Natural killer cell treated with Interleukin-12 subunit alpha and Interleukin-12 subunit beta and Interleukin-15 and Interleukin-18, amount 100 ng/mL, for 72 hours (primary cell): ENCODE measurements at regions not wholly inside any gene's neighbourhood (a gene's known extent, or its start where the extent isn't known, plus 50 kb on each side); places are given as distances from the start of the nearest gene placed in this dataset.

Experiments used
- ATAC-seq, 2 donors: fragments of 150-1000 bp; cut with Tn5 transposase in 1 of 2; sonication (Bioruptor Pico), chemical (Tn5 transposase) in 1 of 2; 2 replicates each; pipeline ENCODE4 v1.10.0; 2021
- DNase-seq: peaks from one replicate; pipeline ENCODE4 v3.0.0; 2022; ENCODE audit warnings: low spot score
- H3K27ac Mint-ChIP-seq, 2 donors: 1 replicate in 1 of 2; 2 replicates in 1 of 2; pipeline ENCODE4 v1.8.0; 2022; ENCODE audit warnings: mixed read lengths in 2 of 2, mild to moderate bottlenecking in 1 of 2, moderate library complexity in 1 of 2
- H3K27me3 Mint-ChIP-seq, 2 donors: 1 replicate in 1 of 2; 2 replicates in 1 of 2; pipeline ENCODE4 v1.8.0; 2022; ENCODE audit warnings: mixed read lengths in 2 of 2
- H3K36me3 Mint-ChIP-seq: one replicate; pipeline ENCODE4 v1.8.0; 2022; ENCODE audit warnings: mixed read lengths
- H3K4me1 Mint-ChIP-seq, 2 donors: 1 replicate in 1 of 2; 2 replicates in 1 of 2; pipeline ENCODE4 v1.8.0; 2022; ENCODE audit warnings: low read depth in 2 of 2, mixed read lengths in 2 of 2, mild to moderate bottlenecking in 1 of 2
- H3K4me3 Mint-ChIP-seq: one replicate; pipeline ENCODE4 v1.8.0; 2022; ENCODE audit warnings: mixed read lengths
- H3K9me3 Mint-ChIP-seq: 2 replicates; pipeline ENCODE4 v1.8.0; 2022; ENCODE audit warnings: mixed read lengths

DNA sequence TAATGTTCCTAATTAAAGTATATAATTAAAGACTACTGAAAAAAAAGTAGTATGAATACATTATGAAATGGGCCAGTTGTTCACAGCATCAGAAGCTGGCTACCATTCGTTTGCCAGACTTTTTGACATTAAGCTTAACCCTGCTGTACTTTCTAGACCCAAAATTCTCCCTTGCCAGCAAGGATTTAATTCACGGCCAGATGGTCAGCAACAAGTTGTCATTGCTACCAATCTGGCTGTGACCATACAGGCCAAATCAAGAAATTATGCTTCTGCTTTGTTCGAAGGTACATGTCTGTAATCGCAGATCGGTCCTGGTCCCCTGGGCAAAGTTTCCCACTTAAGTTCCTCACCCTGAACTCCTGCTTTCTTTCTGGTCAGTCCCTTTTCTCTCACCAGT, 217.7 kb upstream of the ATXN7L3B start:
- Mint-ChIP-seq H3K27me3 (no peaks in the 10 kb centered on the region), H3K36me3 (no peaks in the 10 kb centered on the region), H3K4me3 (no peak overlapping the region), H3K4me1 (no peaks in the 10 kb centered on the region), H3K9me3 (no peaks in the 10 kb centered on the region), H3K27ac (no peak overlapping the region)
- no peak for ATAC-seq
- DNase-seq: no peak

DNA sequence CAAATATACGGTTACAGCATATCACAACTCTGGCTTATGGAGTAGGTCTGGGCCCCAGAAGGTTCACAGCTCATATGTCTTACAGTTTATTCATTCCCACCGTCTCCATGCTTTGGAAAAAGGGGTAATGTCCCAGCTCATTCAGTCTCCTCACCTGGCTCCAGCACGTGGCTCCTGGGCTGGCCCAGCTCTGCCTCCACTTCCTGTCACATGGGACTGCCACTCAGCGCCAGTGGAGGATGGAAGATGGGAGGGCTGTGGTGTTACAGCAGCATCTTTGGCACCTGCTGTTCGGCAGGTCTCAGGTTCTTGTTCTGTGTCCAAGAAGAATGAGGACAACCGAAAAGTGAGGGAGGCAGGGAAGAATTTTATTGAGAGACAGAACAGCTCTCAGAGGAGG, 216.3 kb upstream of the ATXN7L3B start:
- Mint-ChIP-seq H3K9me3 (no peaks in the 10 kb centered on the region), H3K4me1 (no peaks in the 10 kb centered on the region), H3K27ac (no peak overlapping the region), H3K27me3 (peaks cover 0 to 2% of the 10 kb centered on the region in 2 donors), H3K4me3 (no peak overlapping the region), H3K36me3 (no peaks in the 10 kb centered on the region)
- no peak for DNase-seq
- no peak for ATAC-seq

DNA sequence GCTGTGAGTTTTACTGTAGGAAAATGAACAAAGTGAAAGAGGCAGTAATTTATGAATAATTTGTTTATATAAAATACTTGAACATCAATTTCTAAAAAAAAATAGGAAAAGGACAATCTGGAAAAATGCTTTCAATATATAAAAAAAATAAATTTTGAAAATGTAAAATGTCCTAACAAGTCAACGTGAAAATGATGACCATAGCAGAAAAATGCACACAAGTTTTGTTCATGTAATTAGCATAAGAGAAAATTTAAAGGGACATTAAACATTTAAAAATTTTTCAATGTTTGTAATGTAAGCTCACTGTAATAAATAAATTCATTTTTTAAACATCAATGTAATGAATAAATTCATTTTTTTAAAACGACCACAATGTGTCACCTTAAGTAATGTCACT, 214.8 kb upstream of the ATXN7L3B start:
- H3K4me3 Mint-ChIP-seq: no peak overlapping the region
- H3K27me3 Mint-ChIP-seq: peaks cover 0 to 2% of the 10 kb centered on the region in 2 donors
- ATAC-seq (no peak), DNase-seq (no peak)
- H3K4me1 Mint-ChIP-seq: no peaks in the 10 kb centered on the region
- no peaks in the 10 kb centered on the region for H3K9me3 Mint-ChIP-seq
- H3K27ac Mint-ChIP-seq: no peak overlapping the region
- no peaks in the 10 kb centered on the region for H3K36me3 Mint-ChIP-seq

DNA sequence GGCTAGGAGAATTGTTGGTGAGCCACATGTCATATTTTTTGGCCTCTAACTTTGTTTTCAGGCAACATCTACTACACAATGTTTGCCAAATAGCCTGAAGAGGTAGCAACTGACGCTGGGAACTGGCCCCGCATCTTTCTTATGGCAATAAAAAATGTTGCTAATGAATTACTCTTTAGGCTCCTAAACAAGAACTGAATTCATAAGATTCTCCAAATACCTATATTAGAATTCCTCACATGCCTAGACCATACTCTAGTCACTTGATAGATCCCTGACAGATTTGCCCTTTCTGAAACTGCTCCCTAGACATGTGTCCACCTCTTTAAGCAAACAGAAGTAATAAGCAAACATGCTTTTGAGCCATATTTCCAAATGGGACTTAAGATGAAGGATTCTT, 209.0 kb upstream of the ATXN7L3B start:
- DNase-seq: no peak
- Mint-ChIP-seq H3K4me3 (no peak overlapping the region), H3K9me3 (no peaks in the 10 kb centered on the region), H3K36me3 (no peaks in the 10 kb centered on the region), H3K27me3 (peaks cover 4 to 6% of the 10 kb centered on the region in 2 donors), H3K4me1 (no peaks in the 10 kb centered on the region), H3K27ac (no peak overlapping the region)
- no peak for ATAC-seq

DNA sequence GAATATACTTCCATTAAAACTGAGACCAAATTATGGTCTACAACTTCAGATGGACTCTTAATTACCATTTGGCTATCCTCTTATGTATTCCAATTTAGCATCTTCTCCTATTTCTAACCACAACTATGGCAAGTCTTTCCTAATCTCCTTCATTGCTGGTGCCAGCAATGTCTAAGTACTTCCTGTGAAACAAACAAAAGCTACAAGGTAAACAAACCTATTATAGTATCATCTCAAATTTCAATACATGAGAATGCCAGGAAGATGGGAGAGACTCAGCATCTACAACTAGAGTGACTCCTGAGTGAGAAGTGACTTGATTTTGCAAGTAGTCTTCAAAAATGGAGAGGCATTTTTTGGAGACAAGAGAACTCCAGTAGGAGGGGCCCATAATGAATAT, 202.9 kb upstream of the ATXN7L3B start:
- Mint-ChIP-seq H3K9me3 (no peaks in the 10 kb centered on the region), H3K36me3 (no peaks in the 10 kb centered on the region), H3K4me1 (no peaks in the 10 kb centered on the region), H3K27me3 (peaks cover 2 to 34% of the 10 kb centered on the region in 2 donors), H3K4me3 (no peak overlapping the region), H3K27ac (no peak overlapping the region)
- ATAC-seq: no peak
- no peak for DNase-seq

DNA sequence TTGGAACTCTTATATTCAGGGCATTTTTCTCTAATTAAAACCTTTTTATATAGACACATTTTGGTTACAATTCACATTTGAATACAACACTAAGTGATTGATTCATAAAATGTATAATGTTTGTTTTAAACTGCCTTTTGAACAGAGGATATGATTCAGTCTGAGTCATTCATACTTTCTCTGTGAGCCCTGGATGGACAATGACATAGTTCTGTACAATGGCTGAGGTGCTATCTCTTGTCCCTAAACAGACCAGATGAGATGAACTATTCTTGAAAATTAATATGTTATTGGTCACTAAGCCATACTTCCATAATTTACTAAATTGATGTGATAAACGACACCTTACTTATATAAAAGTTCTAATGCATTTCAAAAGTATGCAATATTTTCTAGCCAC, 199.7 kb upstream of the ATXN7L3B start:
- Mint-ChIP-seq H3K4me3 (no peak overlapping the region), H3K9me3 (no peaks in the 10 kb centered on the region), H3K4me1 (no peaks in the 10 kb centered on the region), H3K27me3 (peaks cover 0 to 37% of the 10 kb centered on the region in 2 donors), H3K36me3 (no peaks in the 10 kb centered on the region), H3K27ac (no peak overlapping the region)
- no peak for DNase-seq
- no peak for ATAC-seq

DNA sequence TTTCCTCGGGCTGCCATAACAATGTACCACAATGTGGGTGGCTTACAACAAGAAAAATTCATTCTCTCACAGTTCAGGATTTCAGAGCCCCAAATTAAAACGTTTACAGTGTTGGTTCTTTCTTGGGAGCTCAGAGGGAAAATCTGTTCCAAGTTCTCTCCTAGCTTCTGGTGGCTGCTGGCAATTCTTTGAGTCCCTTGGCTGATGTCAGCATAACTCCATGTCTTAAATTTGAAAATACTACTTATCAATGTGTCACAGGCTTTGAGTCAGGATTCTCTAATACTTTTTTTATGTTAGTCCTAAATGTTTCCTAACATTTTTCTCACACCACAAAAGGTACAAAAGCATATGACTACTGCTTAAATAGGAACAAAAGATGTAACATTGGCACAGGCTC, 198.4 kb upstream of the ATXN7L3B start:
- no peak for DNase-seq
- peaks cover 0 to 31% of the 10 kb centered on the region in 2 donors for H3K27me3 Mint-ChIP-seq

DNA sequence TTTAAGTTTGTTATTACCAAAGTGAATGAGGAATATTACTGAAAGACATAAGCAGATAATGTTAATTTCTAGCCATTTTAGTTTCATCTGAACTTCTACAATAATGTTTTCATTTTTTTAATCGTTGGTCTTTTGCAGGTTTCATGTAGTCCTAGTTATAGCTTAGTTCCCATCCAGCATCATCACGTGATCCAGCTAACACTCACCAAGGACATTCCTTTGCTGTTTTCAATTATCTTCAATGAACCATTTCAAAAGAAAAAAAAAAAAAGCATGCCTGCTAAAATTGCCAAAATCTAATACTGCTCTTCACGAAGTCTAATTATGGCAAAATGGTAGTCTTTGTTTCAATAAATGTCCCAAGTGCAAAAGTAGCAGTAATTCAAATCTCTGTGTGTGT, 187.7 kb upstream of the ATXN7L3B start:
- DNase-seq (no peak), ATAC-seq (no peak)
- Mint-ChIP-seq H3K27me3 (peaks cover 3 to 8% of the 10 kb centered on the region in 2 donors), H3K36me3 (no peaks in the 10 kb centered on the region), H3K9me3 (peaks cover 3% of the 10 kb centered on the region), H3K4me3 (no peak overlapping the region), H3K4me1 (no peaks in the 10 kb centered on the region), H3K27ac (no peak overlapping the region)

More for the DNA sequence above, 198.4 kb upstream of the ATXN7L3B start:
- no peaks in the 10 kb centered on the region for H3K36me3 Mint-ChIP-seq
- H3K4me1 Mint-ChIP-seq: no peaks in the 10 kb centered on the region
- no peak overlapping the region for H3K4me3 Mint-ChIP-seq
- no peak for ATAC-seq
- H3K27ac Mint-ChIP-seq: no peak overlapping the region
- H3K9me3 Mint-ChIP-seq: no peaks in the 10 kb centered on the region

DNA sequence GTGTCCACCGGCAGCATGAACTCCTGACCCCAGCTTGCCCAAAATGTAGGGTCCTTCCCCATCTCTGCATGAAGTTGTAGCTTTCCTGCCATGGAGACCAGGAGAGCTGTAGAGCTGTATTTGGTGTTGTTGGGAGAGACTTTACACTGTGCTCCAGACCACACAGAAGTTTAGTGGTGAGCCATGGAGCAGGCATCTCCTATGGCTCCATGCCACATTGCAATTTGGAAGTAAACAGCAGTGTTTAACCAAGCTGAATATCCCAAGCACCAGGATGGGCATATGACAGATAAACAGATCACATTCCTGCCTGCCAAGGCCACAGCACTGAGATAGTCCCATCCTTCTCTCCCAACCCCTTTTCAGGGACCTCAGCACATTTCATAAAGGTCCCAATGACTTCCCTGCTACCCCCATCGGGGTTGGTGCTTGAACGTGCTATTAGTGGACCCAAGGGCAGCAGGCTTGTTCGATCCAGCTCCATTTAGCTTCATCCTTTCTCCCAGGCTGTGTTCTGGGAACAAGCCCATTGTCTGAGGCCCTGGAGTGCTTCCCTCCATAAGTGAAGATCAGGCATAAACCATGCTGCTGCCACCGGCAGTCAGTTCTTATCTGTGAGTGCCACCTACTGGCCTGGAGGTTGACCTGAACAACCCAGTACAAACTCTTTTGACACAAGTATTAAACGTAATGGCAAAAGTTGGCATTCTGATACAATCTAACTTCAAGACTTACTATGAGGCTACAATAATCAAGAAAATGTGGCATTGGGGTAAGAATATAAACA, 172.3 kb upstream of the ATXN7L3B start:
- no peaks in the 10 kb centered on the region for H3K36me3 Mint-ChIP-seq
- no peaks in the 10 kb centered on the region for H3K4me1 Mint-ChIP-seq
- H3K27me3 Mint-ChIP-seq: peaks cover 13 to 41% of the 10 kb centered on the region in 2 donors
- H3K4me3 Mint-ChIP-seq: no peak overlapping the region
- DNase-seq (no peak), ATAC-seq (no peak)
- no peak overlapping the region for H3K27ac Mint-ChIP-seq
- no peaks in the 10 kb centered on the region for H3K9me3 Mint-ChIP-seq

DNA sequence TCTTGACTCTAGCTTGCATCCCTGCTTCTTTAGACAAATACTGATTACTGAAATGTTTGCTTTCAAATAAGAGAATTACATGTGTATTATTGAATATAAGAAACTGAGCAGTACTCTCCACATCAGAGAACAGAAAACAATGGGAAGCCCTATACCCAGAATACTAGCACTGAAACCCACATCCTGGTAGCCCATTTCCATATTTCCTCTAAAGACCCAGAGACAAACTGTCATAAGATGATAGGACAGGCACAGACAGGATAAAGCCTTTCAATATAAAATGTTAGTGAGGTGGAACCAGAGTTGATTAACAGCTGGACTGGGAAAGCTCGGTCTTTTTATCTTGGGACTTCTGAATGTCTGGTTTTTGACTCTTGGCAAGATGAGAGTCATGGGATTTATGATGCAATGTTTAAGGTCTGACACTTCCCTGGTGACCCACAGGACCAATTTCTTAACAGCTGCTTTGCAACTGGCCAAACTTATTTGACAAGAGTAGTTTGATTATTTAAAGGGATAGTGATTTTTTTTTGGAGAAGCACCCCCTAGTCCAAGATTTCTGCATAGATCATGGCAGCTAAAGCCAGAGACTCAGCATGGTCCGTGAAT, 166.9 kb upstream of the ATXN7L3B start:
- Mint-ChIP-seq H3K4me3 (no peak overlapping the region), H3K4me1 (no peaks in the 10 kb centered on the region), H3K9me3 (no peaks in the 10 kb centered on the region), H3K36me3 (no peaks in the 10 kb centered on the region), H3K27me3 (peaks cover 9 to 37% of the 10 kb centered on the region in 2 donors), H3K27ac (no peak overlapping the region)
- ATAC-seq: no peak
- no peak for DNase-seq

DNA sequence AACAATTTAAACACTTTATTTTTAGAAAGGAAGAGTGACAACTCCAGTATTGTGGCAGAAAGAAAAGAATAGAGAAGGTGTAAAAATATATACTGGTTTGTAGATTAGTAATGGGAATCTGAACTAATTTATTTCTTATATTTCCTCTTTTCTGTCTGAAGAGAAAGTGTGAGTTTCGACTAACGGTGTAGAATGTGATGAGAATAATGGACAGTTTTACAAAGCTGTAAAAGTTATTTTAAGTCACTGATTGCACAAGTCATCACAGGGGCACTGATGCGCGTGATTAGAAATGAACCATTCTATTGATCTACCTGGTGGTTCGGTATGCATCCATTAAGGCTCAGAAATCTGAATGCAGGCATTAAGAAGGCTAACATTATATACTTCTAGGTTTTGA, 158.5 kb upstream of the ATXN7L3B start:
- H3K9me3 Mint-ChIP-seq: peaks cover 4% of the 10 kb centered on the region
- H3K36me3 Mint-ChIP-seq: no peaks in the 10 kb centered on the region
- ATAC-seq: no peak
- H3K27me3 Mint-ChIP-seq: peaks cover 13 to 34% of the 10 kb centered on the region in 2 donors
- H3K4me3 Mint-ChIP-seq: no peak overlapping the region
- DNase-seq: no peak
- no peaks in the 10 kb centered on the region for H3K4me1 Mint-ChIP-seq
- H3K27ac Mint-ChIP-seq: no peak overlapping the region

DNA sequence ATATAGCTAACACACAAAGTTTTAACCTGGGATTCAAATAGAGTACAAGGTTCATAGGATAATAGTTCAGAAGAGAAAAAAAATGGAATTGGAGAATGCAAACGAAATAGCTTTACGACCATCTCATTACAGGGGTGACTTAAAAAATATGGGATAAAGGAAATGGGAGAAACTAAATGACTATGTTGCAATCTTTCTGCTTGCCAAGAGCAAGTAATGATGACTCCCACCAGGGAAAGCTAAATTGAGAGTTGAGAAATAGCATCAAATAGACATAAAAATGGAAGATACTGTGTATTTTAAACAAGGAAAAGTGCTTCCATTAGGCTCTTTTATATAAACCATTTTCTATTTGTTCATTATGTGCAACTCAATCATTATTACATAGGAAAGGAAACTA, 155.7 kb upstream of the ATXN7L3B start:
- no peaks in the 10 kb centered on the region for H3K4me1 Mint-ChIP-seq
- no peak overlapping the region for H3K4me3 Mint-ChIP-seq
- peaks cover 4% of the 10 kb centered on the region for H3K9me3 Mint-ChIP-seq
- ATAC-seq (no peak), DNase-seq (no peak)
- no peak overlapping the region for H3K27ac Mint-ChIP-seq
- no peaks in the 10 kb centered on the region for H3K36me3 Mint-ChIP-seq
- H3K27me3 Mint-ChIP-seq: peaks cover 11 to 31% of the 10 kb centered on the region in 2 donors

DNA sequence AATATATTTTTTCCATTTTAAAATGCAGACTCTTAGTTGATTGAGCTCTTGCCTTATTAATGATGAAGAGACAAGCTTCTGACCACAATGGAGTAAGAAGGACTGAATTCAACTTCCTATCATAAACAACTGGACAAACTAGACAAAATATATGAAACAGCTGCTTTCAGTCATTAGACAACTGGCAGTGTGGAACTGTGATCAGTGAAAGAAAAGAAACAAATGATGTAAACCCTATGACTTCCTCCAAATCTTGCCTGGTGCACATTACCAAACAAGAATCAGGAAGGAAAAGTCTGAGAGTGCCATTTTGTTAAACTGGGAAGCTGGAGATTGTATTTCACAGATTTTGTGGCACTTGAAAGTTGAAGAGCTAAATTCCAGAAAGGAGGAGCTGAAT, 154.7 kb upstream of the ATXN7L3B start:
- Mint-ChIP-seq H3K4me1 (no peaks in the 10 kb centered on the region), H3K9me3 (peaks cover 4% of the 10 kb centered on the region), H3K36me3 (no peaks in the 10 kb centered on the region), H3K4me3 (no peak overlapping the region), H3K27ac (no peak overlapping the region), H3K27me3 (peaks cover 11 to 31% of the 10 kb centered on the region in 2 donors)
- DNase-seq (no peak), ATAC-seq (no peak)

DNA sequence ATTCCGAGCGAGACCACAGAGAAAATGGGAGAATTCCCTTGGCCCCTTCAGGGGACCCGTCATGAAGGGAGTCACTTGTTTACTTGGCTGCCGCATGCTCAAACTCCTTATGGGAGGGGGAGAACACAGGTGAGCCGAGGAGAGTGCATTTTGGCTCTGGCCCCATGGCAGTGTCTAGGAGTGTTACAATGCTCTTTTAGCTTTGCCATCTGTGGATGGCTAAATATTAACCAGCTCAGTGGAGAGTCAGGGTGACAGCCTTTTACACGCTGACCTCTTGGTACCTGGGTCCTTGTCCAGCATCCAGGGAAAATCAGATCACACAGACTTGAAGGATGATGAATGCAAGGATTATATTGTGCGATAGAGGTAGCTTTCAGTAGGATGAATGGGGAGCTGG, 146.4 kb upstream of the ATXN7L3B start:
- no peak overlapping the region for H3K4me3 Mint-ChIP-seq
- H3K36me3 Mint-ChIP-seq: no peaks in the 10 kb centered on the region
- DNase-seq (no peak), ATAC-seq (no peak)
- H3K27ac Mint-ChIP-seq: no peak overlapping the region
- no peaks in the 10 kb centered on the region for H3K9me3 Mint-ChIP-seq
- peaks cover 16 to 17% of the 10 kb centered on the region in 2 donors for H3K27me3 Mint-ChIP-seq
- H3K4me1 Mint-ChIP-seq: no peaks in the 10 kb centered on the region
